ENCODE measurements at regions not wholly inside any gene's neighbourhood (a gene's known extent, or its start where the extent isn't known, plus 50 kb on each side); places are given as distances from the start of the nearest gene placed in this dataset.

DNA sequence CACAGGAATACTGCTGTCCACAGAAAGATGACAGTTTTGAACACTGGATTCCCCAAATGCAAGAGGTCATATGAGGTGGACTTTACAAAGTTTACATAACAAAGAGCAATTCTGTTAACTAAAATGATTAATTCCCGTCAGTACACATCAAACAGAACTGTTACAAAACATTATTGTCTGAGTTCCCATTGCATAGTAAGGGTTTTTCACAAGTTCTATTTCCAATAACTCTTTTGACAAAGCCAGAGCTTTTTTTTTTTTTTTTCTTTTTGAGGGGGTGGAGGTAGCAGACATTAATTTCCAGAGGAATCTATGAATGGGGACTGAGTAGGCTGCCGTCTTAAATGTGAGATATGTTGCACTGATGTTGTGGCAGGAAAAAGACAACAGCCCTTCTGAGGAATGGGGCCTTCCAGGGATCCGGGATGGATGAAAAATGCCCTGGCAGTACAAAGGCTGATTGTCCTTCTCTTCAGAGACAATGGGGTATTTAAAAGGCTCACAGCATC, 178.1 kb upstream of the KBTBD8 start:
- peaks cover 84% of the 10 kb centered on the region for H3K4me1 ChIP-seq
- DNase-seq (no peak), ATAC-seq (peak; percentile 26)
- no peaks in the 10 kb centered on the region for H3K36me3 ChIP-seq (replicated peaks in 1 of 2; ENCODE audit: insufficient read depth in 1 of 2, low read depth in 2 of 2)
- peak overlapping the region in 3 of 4 donors; percentile 41 to 85 (median 81) for H3K27ac ChIP-seq
- H3K9me3 ChIP-seq, result no peaks in the 10 kb centered on the region
- 23% methylated on average over 3 of the region's 3 CpGs for WGBS, 2 donors
- H3K27me3 ChIP-seq, result no peaks in the 10 kb centered on the region
- intact Hi-C loops (cut with DNase I), result loop anchor here (10.0 kb wide), 2 partner anchors 325 to 415 kb away; no protein-coding TSS in a partner anchor
- TF ChIP-seq POLR2A (IDR thresholded peaks at IDR 0.05), result no peak
- TF ChIP-seq, protein P1, sequence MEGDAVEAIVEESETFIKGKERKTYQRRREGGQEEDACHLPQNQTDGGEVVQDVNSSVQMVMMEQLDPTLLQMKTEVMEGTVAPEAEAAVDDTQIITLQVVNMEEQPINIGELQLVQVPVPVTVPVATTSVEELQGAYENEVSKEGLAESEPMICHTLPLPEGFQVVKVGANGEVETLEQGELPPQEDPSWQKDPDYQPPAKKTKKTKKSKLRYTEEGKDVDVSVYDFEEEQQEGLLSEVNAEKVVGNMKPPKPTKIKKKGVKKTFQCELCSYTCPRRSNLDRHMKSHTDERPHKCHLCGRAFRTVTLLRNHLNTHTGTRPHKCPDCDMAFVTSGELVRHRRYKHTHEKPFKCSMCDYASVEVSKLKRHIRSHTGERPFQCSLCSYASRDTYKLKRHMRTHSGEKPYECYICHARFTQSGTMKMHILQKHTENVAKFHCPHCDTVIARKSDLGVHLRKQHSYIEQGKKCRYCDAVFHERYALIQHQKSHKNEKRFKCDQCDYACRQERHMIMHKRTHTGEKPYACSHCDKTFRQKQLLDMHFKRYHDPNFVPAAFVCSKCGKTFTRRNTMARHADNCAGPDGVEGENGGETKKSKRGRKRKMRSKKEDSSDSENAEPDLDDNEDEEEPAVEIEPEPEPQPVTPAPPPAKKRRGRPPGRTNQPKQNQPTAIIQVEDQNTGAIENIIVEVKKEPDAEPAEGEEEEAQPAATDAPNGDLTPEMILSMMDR (IDR thresholded peaks at IDR 0.05), result peak in 1 of 7 experiments; percentile 6
- no peak overlapping the region for H3K4me3 ChIP-seq

DNA sequence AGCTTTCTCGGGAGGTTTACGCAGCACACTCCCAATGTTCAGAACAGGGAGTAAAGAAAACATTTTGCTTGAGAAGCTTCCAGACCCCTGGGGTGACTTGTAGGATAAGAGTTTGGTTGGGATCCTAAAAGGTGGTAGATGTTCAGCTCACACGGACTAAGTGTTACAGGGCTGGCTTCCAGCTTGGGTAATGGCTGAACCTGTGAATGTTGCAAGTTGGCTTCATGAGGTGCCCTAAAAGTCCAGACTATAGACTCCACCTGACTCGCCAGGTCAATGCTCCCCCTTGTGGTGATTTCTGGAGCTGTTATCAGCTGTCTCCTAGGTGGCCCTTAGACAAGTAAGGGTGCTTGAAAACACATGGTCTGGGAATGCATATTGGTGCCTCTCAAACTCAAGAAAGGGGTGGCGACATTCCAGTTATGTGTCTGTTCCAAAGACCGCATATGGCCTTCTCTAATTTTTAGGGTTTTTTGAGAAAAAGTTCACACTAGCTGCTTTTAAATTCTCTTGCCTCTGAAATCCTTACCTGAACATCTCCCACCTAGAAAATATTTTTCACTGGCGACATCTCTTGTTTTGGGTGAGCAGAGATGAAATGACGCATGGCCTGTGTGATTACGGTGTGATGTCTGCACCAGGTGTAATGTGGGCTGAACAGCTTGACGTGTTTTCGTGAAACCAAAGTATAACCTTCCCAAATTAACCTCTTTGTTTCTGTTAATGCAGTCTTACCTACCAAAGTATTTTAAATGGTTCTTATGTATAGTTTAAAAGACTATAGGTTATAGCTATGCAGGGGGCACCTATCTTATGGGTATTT, 175.7 kb upstream of the KBTBD8 start:
- Histone ChIP-seq H3K4me1 (peaks cover 95% of the 10 kb centered on the region), H3K27me3 (no peaks in the 10 kb centered on the region), H3K9me3 (no peaks in the 10 kb centered on the region), H3K36me3 (replicated peaks in 1 of 2; ENCODE audit: insufficient read depth in 1 of 2, low read depth in 2 of 2) (no peaks in the 10 kb centered on the region), H3K27ac (peak overlapping the region; percentile 52 to 85 (median 73)), H3K4me3 (no peak overlapping the region)
- intact Hi-C loops (cut with DNase I), result no loop called here
- DNase-seq (peak; percentile 78 to 86 (median 82)), ATAC-seq (peak; percentile 62)
- TF ChIP-seq, protein P1 (IDR thresholded peaks at IDR 0.05), result peak; percentile 54 to 78 (median 69)
- no peak for TF ChIP-seq POLR2A (IDR thresholded peaks at IDR 0.05)
- 39 to 54% methylated on average over 11 of the region's 11 CpGs for WGBS, 2 donors

DNA sequence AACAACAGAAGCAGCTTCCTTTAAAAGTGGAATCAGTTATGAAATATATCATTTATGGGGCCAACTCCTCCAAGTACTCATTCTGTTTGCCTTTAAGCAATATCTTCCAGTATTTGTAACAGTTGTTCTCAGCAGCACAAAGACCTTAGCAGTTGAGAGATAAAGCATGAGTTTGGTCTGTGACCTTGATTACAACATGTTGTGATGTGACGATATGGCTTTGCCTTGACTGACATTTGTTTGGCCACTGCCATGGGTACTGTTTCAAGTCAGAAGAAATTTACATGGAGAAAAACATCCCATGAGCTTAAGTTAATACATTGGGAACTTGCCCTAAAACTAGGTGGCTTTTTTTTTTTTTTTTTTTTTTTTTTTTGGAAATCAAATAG, 175.1 kb upstream of the KBTBD8 start:
- H3K27ac ChIP-seq, result peak overlapping the region; percentile 52 to 85 (median 73)
- DNase-seq, result peak; percentile 53 to 86 (median 64)
- no peak overlapping the region for H3K4me3 ChIP-seq
- 11 to 13% methylated on average over 1 of the region's 1 CpG for WGBS, 2 donors
- no peaks in the 10 kb centered on the region for H3K9me3 ChIP-seq
- H3K36me3 ChIP-seq (replicated peaks in 1 of 2; ENCODE audit: insufficient read depth in 1 of 2, low read depth in 2 of 2), result no peaks in the 10 kb centered on the region
- peaks cover 95% of the 10 kb centered on the region for H3K4me1 ChIP-seq
- intact Hi-C loops (cut with DNase I), result no loop called here
- TF ChIP-seq, protein P1 (IDR thresholded peaks at IDR 0.05), result peak in 1 of 7 experiments; percentile 2
- peak in 1 of 3 donors; percentile 5 for TF ChIP-seq POLR2A (IDR thresholded peaks at IDR 0.05)
- ATAC-seq, result peak; percentile 84
- H3K27me3 ChIP-seq, result no peaks in the 10 kb centered on the region

DNA sequence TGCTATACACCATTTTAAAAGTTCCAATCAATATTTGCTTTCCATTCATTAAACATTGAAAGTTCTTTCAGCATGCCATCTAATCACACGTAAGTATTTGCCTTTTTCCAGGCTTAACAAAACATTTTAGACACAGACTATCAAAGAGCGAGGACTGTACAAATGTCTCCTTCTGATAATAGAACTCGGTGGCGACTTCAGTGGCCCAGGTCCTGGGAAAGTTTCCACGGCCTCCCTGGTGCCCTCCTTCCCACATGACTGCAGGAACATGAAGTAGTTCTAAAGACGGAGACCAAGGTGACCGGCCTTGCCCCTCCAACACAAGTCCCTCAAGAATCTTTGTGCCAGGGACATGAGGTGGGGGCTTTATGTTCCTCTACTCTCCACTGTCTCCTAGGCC, 174.6 kb upstream of the KBTBD8 start:
- Histone ChIP-seq H3K36me3 (replicated peaks in 1 of 2; ENCODE audit: insufficient read depth in 1 of 2, low read depth in 2 of 2) (no peaks in the 10 kb centered on the region), H3K4me1 (peaks cover 95% of the 10 kb centered on the region), H3K9me3 (no peaks in the 10 kb centered on the region), H3K27me3 (no peaks in the 10 kb centered on the region), H3K27ac (peak overlapping the region; percentile 65 to 85 (median 73)), H3K4me3 (no peak overlapping the region)
- DNase-seq (peak; percentile 67 to 82 (median 72)), ATAC-seq (peak; percentile 41)
- intact Hi-C loops (cut with DNase I), result no loop called here
- TF ChIP-seq, protein P1 (IDR thresholded peaks at IDR 0.05), result no peak
- TF ChIP-seq POLR2A (IDR thresholded peaks at IDR 0.05), result peak in 1 of 3 donors; percentile 29
- WGBS, 2 donors, result 14 to 34% methylated on average over 7 of the region's 7 CpGs
